ENCODE measurements at regions not wholly inside any gene's neighbourhood (a gene's known extent, or its start where the extent isn't known, plus 50 kb on each side); places are given as distances from the start of the nearest gene placed in this dataset.

GRCh38 chr2:157996799-157997198 lies 104.9 kb upstream of the UPP2 start:
- Histone ChIP-seq H3K4me2 (ENCODE audit: low read length) (no peak overlapping the region), H3K9me3 (ENCODE audit: low read length) (no peaks in the 10 kb centered on the region), H3K4me3 (ENCODE audit: low read length) (no peak overlapping the region), H3K27ac (ENCODE audit: low read length) (no peak overlapping the region), H4K20me1 (ENCODE audit: low read length) (no peaks in the 10 kb centered on the region), H3K27me3 (ENCODE audit: low read length) (no peaks in the 10 kb centered on the region), H3K9me2 (replicated peaks; ENCODE audit: low read length) (no peaks in the 10 kb centered on the region), H2AFZ (ENCODE audit: low read length) (no peak overlapping the region), H3K9ac (ENCODE audit: low read length) (no peak overlapping the region), H3K79me2 (ENCODE audit: low read length) (no peaks in the 10 kb centered on the region), H3F3A (ENCODE audit: low read length, unreplicated experiment) (no peaks in the 10 kb centered on the region), H3K4me1 (ENCODE audit: insufficient read depth, low read length) (no peaks in the 10 kb centered on the region), H3K36me3 (ENCODE audit: low read depth, low read length) (no peaks in the 10 kb centered on the region)
- ATAC-seq = no peak
- TF ChIP-seq EZH2 (IDR thresholded peaks at IDR 0.05; ENCODE audit: low read length, unreplicated experiment) (no peak), CTCF (conservative IDR thresholded peaks at IDR 0.05; ENCODE audit: low read depth, low read length) (no peak), EZH2phosphoT487 (IDR thresholded peaks at IDR 0.05; ENCODE audit: borderline replicate concordance, low read length) (no peak)
- intact Hi-C loops (cut with micrococcal nuclease) = no loop called here
- ChIA-PET POLR2A (ENCODE audit: unreplicated experiment) (no interaction called here), CTCF (interaction anchor here (0.6 kb wide), 1 partner anchor 366 kb away, joined by 7 read pairs; no protein-coding TSS in a partner anchor)
- no TSS peak for BruUV-seq (replicated peaks)
- no peak for DNase-seq

- Histone ChIP-seq H3K36me3 (ENCODE audit: low read depth, low read length) (no peaks in the 10 kb centered on the region), H3K27me3 (ENCODE audit: low read length) (no peaks in the 10 kb centered on the region), H3K27ac (ENCODE audit: low read length) (no peak overlapping the region), H3F3A (ENCODE audit: low read length, unreplicated experiment) (no peaks in the 10 kb centered on the region), H3K9me3 (ENCODE audit: low read length) (no peaks in the 10 kb centered on the region), H3K4me3 (ENCODE audit: low read length) (no peak overlapping the region), H3K9me2 (replicated peaks; ENCODE audit: low read length) (no peaks in the 10 kb centered on the region), H3K79me2 (ENCODE audit: low read length) (no peaks in the 10 kb centered on the region), H3K4me1 (ENCODE audit: insufficient read depth, low read length) (no peaks in the 10 kb centered on the region), H3K4me2 (ENCODE audit: low read length) (no peak overlapping the region), H4K20me1 (ENCODE audit: low read length) (no peaks in the 10 kb centered on the region), H3K9ac (ENCODE audit: low read length) (no peak overlapping the region), H2AFZ (ENCODE audit: low read length) (no peak overlapping the region)
- BruUV-seq (replicated peaks) = no TSS peak
- DNase-seq (no peak), ATAC-seq (no peak)
- ChIA-PET POLR2A (ENCODE audit: unreplicated experiment) (no interaction called here), CTCF (no interaction called here)
- intact Hi-C loops (cut with micrococcal nuclease) = no loop called here
- TF ChIP-seq EZH2phosphoT487 (IDR thresholded peaks at IDR 0.05; ENCODE audit: borderline replicate concordance, low read length) (no peak), CTCF (conservative IDR thresholded peaks at IDR 0.05; ENCODE audit: low read depth, low read length) (no peak), EZH2 (IDR thresholded peaks at IDR 0.05; ENCODE audit: low read length, unreplicated experiment) (no peak)
These were observed 106.6 kb upstream of the UPP2 start for GRCh38 chr2:157995117-157995516.

GRCh38 chr2:157991932-157992331 lies 109.7 kb upstream of the UPP2 start:
- intact Hi-C loops (cut with micrococcal nuclease) = no loop called here
- BruUV-seq (replicated peaks) = no TSS peak
- CTCF ChIA-PET = no interaction called here
- H4K20me1 ChIP-seq (ENCODE audit: low read length) = no peaks in the 10 kb centered on the region
- H3K79me2 ChIP-seq (ENCODE audit: low read length) = no peaks in the 10 kb centered on the region
- H2AFZ ChIP-seq (ENCODE audit: low read length) = no peak overlapping the region
- TF ChIP-seq EZH2phosphoT487 (IDR thresholded peaks at IDR 0.05; ENCODE audit: borderline replicate concordance, low read length) (no peak), EZH2 (IDR thresholded peaks at IDR 0.05; ENCODE audit: low read length, unreplicated experiment) (no peak), CTCF (conservative IDR thresholded peaks at IDR 0.05; ENCODE audit: low read depth, low read length) (no peak)
- no peak overlapping the region for H3K4me2 ChIP-seq (ENCODE audit: low read length)
- H3K9me2 ChIP-seq (replicated peaks; ENCODE audit: low read length) = no peaks in the 10 kb centered on the region
- no peaks in the 10 kb centered on the region for H3F3A ChIP-seq (ENCODE audit: low read length, unreplicated experiment)
- H3K9ac ChIP-seq (ENCODE audit: low read length) = no peak overlapping the region
- no peaks in the 10 kb centered on the region for H3K36me3 ChIP-seq (ENCODE audit: low read depth, low read length)
- POLR2A ChIA-PET (ENCODE audit: unreplicated experiment) = no interaction called here
- H3K27me3 ChIP-seq (ENCODE audit: low read length) = no peaks in the 10 kb centered on the region
- no peak overlapping the region for H3K27ac ChIP-seq (ENCODE audit: low read length)
- H3K4me3 ChIP-seq (ENCODE audit: low read length) = no peak overlapping the region
- no peak for ATAC-seq
- no peaks in the 10 kb centered on the region for H3K4me1 ChIP-seq (ENCODE audit: insufficient read depth, low read length)
- H3K9me3 ChIP-seq (ENCODE audit: low read length) = no peaks in the 10 kb centered on the region
- no peak for DNase-seq

All from PC-3 (cell line).